ENCODE measurements at regions not wholly inside any gene's neighbourhood (a gene's known extent, or its start where the extent isn't known, plus 50 kb on each side); places are given as distances from the start of the nearest gene placed in this dataset.

DNA sequence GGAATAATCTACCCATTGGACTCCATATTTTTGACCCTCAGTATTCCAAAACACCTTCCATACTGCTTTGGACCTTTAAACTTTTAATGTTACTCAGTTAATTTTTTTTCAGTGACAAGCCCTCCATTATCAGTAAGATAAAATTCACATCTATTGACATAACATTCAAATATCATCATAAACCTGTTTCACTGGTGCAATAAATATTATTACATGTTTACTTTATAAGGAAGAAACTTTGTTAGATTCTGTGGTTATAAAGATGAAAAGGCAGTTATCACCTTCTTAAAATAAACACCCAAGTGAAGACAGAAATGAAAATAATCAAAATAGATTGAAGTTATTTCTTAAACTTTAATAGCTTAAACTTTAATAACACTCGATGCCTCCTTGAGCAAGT, 758.5 kb upstream of the ADGRL2 start:
- Histone ChIP-seq H3K27ac (ENCODE audit: low read depth, low read length) (no peak overlapping the region), H3K79me2 (ENCODE audit: insufficient read depth, low read length) (no peaks in the 10 kb centered on the region), H3K9me2 (replicated peaks; ENCODE audit: insufficient read depth, low read length) (no peaks in the 10 kb centered on the region), H4K20me1 (ENCODE audit: low read depth, low read length) (no peaks in the 10 kb centered on the region), H3K36me3 (ENCODE audit: low read length) (no peaks in the 10 kb centered on the region), H3K9me3 (ENCODE audit: insufficient read depth, low read length) (no peaks in the 10 kb centered on the region), H3F3A (ENCODE audit: insufficient read depth) (no peaks in the 10 kb centered on the region), H3K9ac (ENCODE audit: low read length) (no peak overlapping the region), H3K4me2 (ENCODE audit: low read depth, low read length, poor library complexity, severe bottlenecking) (no peak overlapping the region), H3K27me3 (ENCODE audit: low read length) (no peaks in the 10 kb centered on the region), H2AFZ (ENCODE audit: low read depth, low read length, severe bottlenecking) (peak overlapping the region; percentile 18), H3K4me3 (ENCODE audit: insufficient read depth, low read length, poor library complexity, severe bottlenecking) (no peak overlapping the region)
- no peak for TF ChIP-seq EZH2phosphoT487 (conservative IDR thresholded peaks at IDR 0.05; ENCODE audit: low read length)
- TF ChIP-seq, protein P1, sequence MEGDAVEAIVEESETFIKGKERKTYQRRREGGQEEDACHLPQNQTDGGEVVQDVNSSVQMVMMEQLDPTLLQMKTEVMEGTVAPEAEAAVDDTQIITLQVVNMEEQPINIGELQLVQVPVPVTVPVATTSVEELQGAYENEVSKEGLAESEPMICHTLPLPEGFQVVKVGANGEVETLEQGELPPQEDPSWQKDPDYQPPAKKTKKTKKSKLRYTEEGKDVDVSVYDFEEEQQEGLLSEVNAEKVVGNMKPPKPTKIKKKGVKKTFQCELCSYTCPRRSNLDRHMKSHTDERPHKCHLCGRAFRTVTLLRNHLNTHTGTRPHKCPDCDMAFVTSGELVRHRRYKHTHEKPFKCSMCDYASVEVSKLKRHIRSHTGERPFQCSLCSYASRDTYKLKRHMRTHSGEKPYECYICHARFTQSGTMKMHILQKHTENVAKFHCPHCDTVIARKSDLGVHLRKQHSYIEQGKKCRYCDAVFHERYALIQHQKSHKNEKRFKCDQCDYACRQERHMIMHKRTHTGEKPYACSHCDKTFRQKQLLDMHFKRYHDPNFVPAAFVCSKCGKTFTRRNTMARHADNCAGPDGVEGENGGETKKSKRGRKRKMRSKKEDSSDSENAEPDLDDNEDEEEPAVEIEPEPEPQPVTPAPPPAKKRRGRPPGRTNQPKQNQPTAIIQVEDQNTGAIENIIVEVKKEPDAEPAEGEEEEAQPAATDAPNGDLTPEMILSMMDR (IDR thresholded peaks at IDR 0.05; ENCODE audit: insufficient read depth, low read length, poor library complexity, severe bottlenecking), result no peak

DNA sequence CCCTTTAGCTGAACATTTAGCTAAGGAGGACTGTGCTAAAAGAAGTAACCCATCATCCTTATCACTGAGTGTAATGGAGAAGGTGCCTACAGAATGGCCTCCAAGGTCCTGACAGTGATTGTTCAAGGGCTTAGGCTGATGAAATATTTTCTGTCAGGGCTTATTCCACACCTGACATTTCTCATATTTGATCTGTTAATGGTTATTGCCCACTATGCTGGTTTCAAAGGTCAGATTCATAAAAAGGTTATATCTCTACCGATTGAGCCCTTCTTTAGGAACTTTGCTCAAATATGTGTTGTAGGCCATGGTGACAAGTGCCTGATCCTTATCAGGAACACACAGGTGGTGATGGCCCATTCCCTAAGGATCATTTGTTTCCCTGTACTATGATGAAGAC, 766.4 kb upstream of the ADGRL2 start:
- H3K79me2 ChIP-seq (ENCODE audit: insufficient read depth, low read length), result no peaks in the 10 kb centered on the region
- H3K27ac ChIP-seq (ENCODE audit: low read depth, low read length), result no peak overlapping the region
- H3K9me3 ChIP-seq (ENCODE audit: insufficient read depth, low read length), result no peaks in the 10 kb centered on the region
- TF ChIP-seq, protein P1 (IDR thresholded peaks at IDR 0.05; ENCODE audit: insufficient read depth, low read length, poor library complexity, severe bottlenecking), result no peak
- no peak for TF ChIP-seq EZH2phosphoT487 (conservative IDR thresholded peaks at IDR 0.05; ENCODE audit: low read length)
- no peaks in the 10 kb centered on the region for H4K20me1 ChIP-seq (ENCODE audit: low read depth, low read length)
- no peak overlapping the region for H3K9ac ChIP-seq (ENCODE audit: low read length)
- no peak overlapping the region for H3K4me2 ChIP-seq (ENCODE audit: low read depth, low read length, poor library complexity, severe bottlenecking)
- no peaks in the 10 kb centered on the region for H3K27me3 ChIP-seq (ENCODE audit: low read length)
- H3F3A ChIP-seq (ENCODE audit: insufficient read depth), result no peaks in the 10 kb centered on the region
- no peak overlapping the region for H2AFZ ChIP-seq (ENCODE audit: low read depth, low read length, severe bottlenecking)
- no peak overlapping the region for H3K4me3 ChIP-seq (ENCODE audit: insufficient read depth, low read length, poor library complexity, severe bottlenecking)
- H3K36me3 ChIP-seq (ENCODE audit: low read length), result no peaks in the 10 kb centered on the region
- no peaks in the 10 kb centered on the region for H3K9me2 ChIP-seq (replicated peaks; ENCODE audit: insufficient read depth, low read length)

DNA sequence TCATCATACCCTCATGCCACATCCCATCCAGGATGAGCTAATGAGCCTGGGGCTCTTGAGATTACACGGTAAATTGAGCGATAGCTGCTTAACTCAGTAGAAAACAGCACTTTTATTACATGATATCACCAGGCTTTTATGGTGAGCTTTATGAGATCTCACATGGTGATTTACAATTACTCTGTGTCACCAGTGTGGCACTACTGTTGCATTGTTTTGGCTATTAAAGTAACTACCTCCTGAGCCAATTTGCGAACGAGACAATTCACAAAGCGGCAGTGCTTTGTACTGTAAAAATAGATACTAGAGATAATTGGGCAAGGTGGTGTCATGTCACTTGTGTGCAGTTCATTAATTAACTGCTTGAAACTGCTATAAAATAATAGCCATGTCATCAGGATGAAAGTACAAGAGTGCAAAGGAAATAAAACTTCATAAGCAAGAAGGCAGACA, 767.7 kb upstream of the ADGRL2 start:
- no peaks in the 10 kb centered on the region for H3K9me3 ChIP-seq (ENCODE audit: insufficient read depth, low read length)
- no peaks in the 10 kb centered on the region for H4K20me1 ChIP-seq (ENCODE audit: low read depth, low read length)
- H3K9ac ChIP-seq (ENCODE audit: low read length), result no peak overlapping the region
- no peaks in the 10 kb centered on the region for H3K79me2 ChIP-seq (ENCODE audit: insufficient read depth, low read length)
- no peak overlapping the region for H3K27ac ChIP-seq (ENCODE audit: low read depth, low read length)
- no peak for TF ChIP-seq EZH2phosphoT487 (conservative IDR thresholded peaks at IDR 0.05; ENCODE audit: low read length)
- TF ChIP-seq, protein P1 (IDR thresholded peaks at IDR 0.05; ENCODE audit: insufficient read depth, low read length, poor library complexity, severe bottlenecking), result no peak
- no peaks in the 10 kb centered on the region for H3K36me3 ChIP-seq (ENCODE audit: low read length)
- H3K27me3 ChIP-seq (ENCODE audit: low read length), result no peaks in the 10 kb centered on the region
- H3K9me2 ChIP-seq (replicated peaks; ENCODE audit: insufficient read depth, low read length), result no peaks in the 10 kb centered on the region
- no peak overlapping the region for H3K4me3 ChIP-seq (ENCODE audit: insufficient read depth, low read length, poor library complexity, severe bottlenecking)
- H3K4me2 ChIP-seq (ENCODE audit: low read depth, low read length, poor library complexity, severe bottlenecking), result no peak overlapping the region
- H2AFZ ChIP-seq (ENCODE audit: low read depth, low read length, severe bottlenecking), result peak overlapping the region; percentile 31
- no peaks in the 10 kb centered on the region for H3F3A ChIP-seq (ENCODE audit: insufficient read depth)

All from SU-DHL-6 (cell line).